GM21717 (cell line): ENCODE measurements at regions not wholly inside any gene's neighbourhood (a gene's known extent, or its start where the extent isn't known, plus 50 kb on each side); places are given as distances from the start of the nearest gene placed in this dataset.

ENCODE experiments used
- ATAC-seq: cut with Tn5 transposase; IDR thresholded peaks from one replicate; pipeline ENCODE4 v1.9.1; 2021; ENCODE audit warnings: mild to moderate bottlenecking, moderate library complexity; ENCODE audit not compliant: unreplicated experiment

- ATAC-seq, result no peak
These were observed 309.3 kb upstream of the HTR2A start for GRCh38 chr13:47206111-47206510.

- no peak for ATAC-seq
These were observed 293.9 kb upstream of the HTR2A start for GRCh38 chr13:47190696-47191305.

DNA sequence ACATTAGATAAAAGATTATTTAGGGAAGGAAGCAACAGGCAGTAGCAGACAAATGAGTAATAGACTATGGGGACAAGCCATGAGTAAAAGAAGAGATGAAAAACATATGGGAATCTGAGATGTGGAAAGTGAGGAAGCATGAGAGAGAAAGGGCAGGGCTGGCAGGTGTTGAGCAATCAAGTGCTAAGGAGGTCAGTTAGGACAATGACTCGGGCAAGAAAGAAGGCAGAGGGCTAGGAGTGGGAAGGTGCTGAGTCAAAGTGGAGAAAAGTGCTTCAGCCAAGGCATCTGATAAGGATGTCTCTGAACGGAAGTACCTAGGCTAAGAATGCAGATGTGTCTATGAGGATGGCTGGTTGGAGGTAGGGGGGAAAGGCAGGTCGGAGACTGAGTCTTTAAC lies 291.9 kb upstream of the HTR2A start:
- ATAC-seq, result no peak

- ATAC-seq, result no peak
These were observed 289.6 kb upstream of the HTR2A start for GRCh38 chr13:47186471-47186870.

- no peak for ATAC-seq
These were observed 287.5 kb upstream of the HTR2A start for GRCh38 chr13:47184321-47184720.

DNA sequence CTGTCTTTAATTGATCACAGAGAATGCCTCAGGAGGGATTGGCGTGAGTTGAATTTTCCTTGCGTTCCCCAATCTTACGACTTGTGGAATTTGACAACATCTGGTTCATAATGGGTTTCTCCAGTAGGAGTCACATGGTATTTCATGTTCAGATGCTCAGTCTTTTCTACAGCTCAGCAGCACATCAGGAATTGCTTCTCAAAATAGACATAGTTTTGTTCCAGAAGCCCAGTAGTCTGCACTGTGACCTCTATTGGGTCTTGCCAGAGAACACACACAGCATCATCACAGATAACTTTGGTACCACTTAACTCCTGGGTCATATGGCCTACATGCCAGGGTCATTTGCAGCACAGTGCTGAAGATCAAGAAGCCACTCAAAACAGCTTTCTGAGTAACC lies 282.5 kb upstream of the HTR2A start:
- no peak for ATAC-seq

DNA sequence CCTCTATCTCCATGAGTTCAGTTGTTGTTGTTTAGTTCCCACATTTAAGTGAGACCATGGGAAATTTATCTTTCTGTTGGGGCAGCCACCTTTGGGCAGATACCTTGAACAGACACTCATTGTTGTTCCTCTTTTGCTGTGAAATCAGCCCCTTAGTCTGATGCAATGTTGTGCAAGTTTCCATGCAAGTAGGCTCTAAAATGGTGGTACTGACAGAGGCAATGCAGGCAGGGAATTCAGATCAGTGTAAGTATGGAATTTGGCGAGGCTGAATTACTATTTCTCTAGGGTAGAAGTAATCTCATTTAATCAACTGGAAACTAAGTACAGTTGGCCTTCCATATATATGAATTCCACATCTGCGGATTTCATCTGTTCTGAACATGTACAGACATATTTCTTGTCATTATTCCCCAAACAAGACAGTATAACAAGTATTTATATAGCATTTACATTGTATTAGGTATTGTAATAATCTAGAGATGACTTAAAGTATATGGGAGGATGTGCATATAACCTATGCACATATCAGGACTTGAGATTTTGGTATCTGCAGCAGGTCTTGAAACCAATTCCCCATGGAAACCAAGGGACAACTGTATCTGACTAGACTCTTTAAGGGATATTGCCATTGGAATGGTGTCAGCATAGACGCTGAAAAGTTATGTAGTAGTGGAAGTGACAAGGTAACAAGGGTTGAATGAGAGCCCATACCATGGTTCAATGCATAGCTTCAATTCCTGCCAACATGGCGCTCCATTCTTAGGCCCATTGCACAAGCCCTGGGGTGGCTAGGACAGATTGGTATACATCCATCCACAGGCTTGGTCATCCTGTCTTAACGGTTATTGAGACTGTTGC lies 281.5 kb upstream of the HTR2A start:
- ATAC-seq, result no peak

- no peak for ATAC-seq
These were observed 278.5 kb upstream of the HTR2A start for GRCh38 chr13:47175172-47175866.

DNA sequence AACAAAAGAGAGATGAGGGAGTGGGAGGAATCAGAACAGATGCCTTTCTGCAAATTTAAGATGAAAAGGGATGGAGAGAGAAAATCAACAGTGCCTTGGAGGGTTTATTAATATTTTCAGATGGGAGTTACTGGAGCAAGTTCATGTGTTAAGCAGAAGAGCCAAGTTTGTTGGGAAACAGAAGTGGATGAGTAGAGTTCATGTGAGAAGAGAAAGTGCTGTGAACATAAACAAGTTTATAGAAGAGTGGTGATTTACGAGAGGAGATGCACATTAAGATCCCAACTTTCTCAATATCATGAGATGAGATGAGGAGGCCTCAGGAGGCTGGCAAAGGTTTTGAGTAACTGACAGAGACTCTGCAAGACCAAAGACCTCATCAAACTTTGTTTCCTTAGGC lies 274.1 kb upstream of the HTR2A start:
- no peak for ATAC-seq

- no peak for ATAC-seq
These were observed 271.8 kb upstream of the HTR2A start for GRCh38 chr13:47168618-47169017.

- ATAC-seq, result no peak
These were observed 271.2 kb upstream of the HTR2A start for GRCh38 chr13:47168066-47168465.

- no peak for ATAC-seq
These were observed 269.5 kb upstream of the HTR2A start for GRCh38 chr13:47166336-47166735.

DNA sequence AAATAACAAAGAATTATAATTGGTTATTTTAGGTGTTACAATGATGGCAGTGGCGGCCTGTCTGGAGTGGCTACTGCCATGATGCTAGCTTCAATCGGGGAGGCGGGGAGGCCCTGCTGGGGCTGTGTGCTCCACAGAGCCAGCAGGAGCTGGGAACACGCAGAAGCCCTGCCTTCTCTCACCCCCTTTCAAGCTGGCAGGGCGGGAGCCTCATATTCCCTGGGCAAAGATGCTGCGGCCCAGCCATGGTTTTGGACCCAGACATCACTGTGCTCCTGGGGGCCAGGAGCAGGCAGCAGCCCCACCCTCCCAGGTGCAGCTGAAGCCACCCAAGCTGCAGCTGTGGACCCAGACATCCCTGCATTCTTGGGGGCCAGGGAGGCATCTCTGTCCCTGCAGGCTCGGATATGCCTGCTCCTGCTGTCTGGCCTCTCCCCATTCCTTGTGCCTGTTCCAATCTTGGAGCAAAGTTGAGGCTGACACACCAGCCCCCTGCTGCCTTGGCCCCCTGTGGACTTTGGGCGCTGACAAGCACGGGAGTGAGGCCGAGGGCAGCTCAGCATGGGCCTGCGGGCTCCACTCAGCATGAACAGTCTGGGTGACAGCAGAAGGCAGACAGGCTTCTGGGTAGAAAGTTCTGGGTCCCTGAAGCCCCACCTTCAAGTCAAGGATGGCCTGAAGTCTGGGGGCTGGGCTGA lies 263.1 kb upstream of the HTR2A start:
- ATAC-seq, result no peak

- no peak for ATAC-seq
These were observed 261.7 kb upstream of the HTR2A start for GRCh38 chr13:47158593-47158992.

GRCh38 chr13:47148543-47148942 lies 251.7 kb upstream of the HTR2A start:
- no peak for ATAC-seq

DNA sequence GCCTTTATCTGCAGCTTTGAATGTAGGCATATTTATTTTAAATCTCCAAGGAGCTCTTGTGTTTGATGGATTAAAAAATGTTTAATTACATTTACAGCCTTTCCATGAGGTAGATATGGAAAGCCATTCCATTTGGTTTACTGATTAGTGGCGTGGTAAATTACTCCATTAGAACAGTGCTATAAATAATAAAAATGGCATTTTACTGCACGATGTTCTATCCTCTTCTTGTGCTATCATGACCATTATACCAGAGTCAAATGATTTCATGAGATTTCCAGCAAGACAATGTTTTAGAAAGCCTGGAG lies 250.9 kb upstream of the HTR2A start:
- ATAC-seq, result no peak

DNA sequence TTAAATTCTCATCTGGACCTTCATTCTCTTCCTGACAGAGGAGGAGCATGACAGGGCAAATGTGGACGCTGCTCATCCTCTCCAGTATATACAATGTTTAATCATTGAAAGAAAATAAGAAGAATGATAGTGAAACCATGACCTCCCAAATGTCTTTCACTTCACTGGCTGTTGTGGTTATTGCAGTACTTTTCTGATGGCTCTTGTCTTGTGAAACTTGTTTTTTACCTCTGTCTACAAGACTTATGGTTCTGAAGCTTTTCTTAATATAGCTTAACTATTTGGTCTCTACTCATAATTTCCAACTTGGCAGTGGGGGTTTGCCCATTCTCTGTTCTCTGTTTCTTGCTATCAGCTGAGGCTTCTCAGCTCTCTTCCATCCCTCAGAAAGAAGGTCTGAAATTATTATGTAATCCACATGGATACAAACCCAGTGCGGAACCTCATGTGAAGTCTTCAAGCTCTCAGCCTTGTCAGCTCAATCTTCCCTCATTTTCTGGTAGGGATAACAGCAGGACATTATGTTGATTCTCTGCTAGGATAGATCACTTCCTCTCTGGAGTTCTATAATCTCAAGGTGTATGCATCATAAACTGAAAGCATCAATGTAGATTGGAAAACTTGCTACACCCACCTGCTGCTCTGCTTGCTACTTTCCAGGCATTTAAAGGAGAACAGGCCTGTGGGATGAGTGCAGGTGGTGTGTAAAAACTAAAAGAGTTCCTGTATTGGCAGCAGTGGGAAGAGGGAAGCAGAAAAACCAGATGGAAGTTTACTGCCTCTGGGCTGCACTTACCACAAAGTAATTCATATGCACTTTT lies 250.3 kb upstream of the HTR2A start:
- ATAC-seq, result peak; percentile 95

DNA sequence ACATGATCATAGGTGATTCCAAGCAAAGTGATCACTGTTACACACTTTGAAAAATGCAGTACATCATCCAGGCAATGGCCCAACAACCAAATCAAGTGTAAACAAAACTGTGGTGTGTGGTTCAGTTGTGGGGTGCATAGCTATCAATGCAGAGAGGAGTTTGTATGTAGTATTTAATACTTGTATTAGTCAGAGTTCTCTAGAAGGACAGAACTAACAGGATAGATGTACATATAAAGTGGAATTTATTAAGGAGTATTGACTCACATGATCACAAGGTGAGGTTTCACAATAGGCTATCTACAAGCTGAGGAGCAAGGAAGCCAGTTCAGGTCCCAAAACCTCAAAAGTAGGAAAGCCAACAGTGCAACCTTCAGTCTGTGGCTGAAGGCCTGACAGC lies 249.3 kb upstream of the HTR2A start:
- ATAC-seq, result no peak

DNA sequence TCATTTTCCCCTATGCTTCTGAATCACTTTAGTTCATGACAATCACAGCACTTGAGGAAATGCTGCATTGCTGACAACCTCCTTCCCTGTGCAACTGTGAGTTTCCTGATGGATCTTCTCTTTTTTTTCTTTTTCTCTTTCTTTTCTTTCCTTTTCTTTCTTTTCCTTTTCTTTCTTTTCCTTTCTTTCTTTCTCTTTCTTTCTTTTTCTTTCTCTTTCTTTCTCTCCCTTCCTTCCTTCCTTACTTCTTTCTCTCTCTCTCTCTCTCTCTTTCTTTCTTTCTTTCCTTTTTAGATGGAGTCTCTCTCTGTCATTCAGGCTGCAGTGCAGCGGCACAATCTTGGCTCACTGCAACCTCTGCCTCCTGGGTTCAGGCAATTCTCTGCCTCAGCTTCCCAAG lies 247.9 kb upstream of the HTR2A start:
- ATAC-seq, result no peak

GRCh38 chr13:47142105-47142504 lies 245.3 kb upstream of the HTR2A start:
- ATAC-seq, result no peak

DNA sequence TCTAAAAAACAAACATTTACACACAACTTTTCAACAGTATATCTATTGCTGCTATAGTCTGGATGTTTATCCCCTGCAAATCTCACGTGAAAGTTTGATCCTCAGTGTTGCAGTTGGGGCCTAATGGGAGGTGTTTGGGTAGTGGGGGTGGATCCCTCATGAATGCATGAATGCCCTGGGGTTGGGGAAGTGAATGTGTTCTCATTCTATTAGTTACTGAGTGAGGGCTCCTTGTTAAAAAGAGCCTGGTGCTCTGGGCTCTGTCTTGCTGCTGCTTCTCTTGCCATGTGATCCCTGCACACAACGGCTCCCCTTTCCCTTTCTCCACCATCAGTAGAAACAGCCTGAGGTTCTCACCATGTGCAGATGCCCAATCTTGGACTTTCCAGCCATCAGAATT lies 242.7 kb upstream of the HTR2A start:
- no peak for ATAC-seq
